AG04449 (cell line): ENCODE measurements at regions not wholly inside any gene's neighbourhood (a gene's known extent, or its start where the extent isn't known, plus 50 kb on each side); places are given as distances from the start of the nearest gene placed in this dataset.

Experiments used
- CTCF ChIA-PET: fragments of 350-600 bp; formaldehyde crosslinking; extraction: SDS; loops from one replicate; lab custom pipeline; 2021; ENCODE audit warnings: antibody characterized with exemption; lab: Yijun Ruan, JAX
- POLR2A ChIA-PET: fragments of 400-600, 350-600 bp; formaldehyde crosslinking; extraction: SDS; loops from one replicate; lab custom pipeline; 2020; ENCODE audit warnings: antibody characterized with exemption, inconsistent platforms; lab: Yijun Ruan, JAX
- DNase-seq: peaks from one replicate; pipeline ENCODE4 v3.0.0-alpha.2; 2010; ENCODE audit warnings: low read depth, low spot score
- H3K4me3 ChIP-seq: 2 replicates; pipeline ENCODE4 v1.5.1; 2011; ENCODE audit warnings: low read depth, mild to moderate bottlenecking, control low read depth, low read length
- CTCF ChIP-seq: IDR thresholded peaks from one replicate; pipeline ENCODE4 v1.5.1; 2011; ENCODE audit warnings: mild to moderate bottlenecking, moderate library complexity, low read length, control low read depth, inconsistent platforms; ENCODE audit not compliant: insufficient read depth; ENCODE audit errors: missing control alignments

GRCh38 chr12:43127886-43128549, 424.0 kb downstream of the ADAMTS20 start:
- no peak for TF ChIP-seq CTCF
- no peak overlapping the region for H3K4me3 ChIP-seq
- CTCF ChIA-PET, result no interaction called here
- POLR2A ChIA-PET, result no interaction called here
- DNase-seq, result no peak

- POLR2A ChIA-PET, result no interaction called here
Measured at GRCh38 chr12:43126652-43127375, 425.2 kb downstream of the ADAMTS20 start.

GRCh38 chr12:43123461-43123860, 428.5 kb downstream of the ADAMTS20 start:
- no peak for DNase-seq
- no peak overlapping the region for H3K4me3 ChIP-seq
- ChIA-PET CTCF (no interaction called here), POLR2A (no interaction called here)
- no peak for TF ChIP-seq CTCF

More at GRCh38 chr12:43126652-43127375, 425.2 kb downstream of the ADAMTS20 start:
- CTCF ChIA-PET, result no interaction called here
- TF ChIP-seq CTCF, result no peak
- DNase-seq, result no peak
- H3K4me3 ChIP-seq, result no peak overlapping the region

GRCh38 chr12:43120150-43120549, 431.9 kb downstream of the ADAMTS20 start:
- TF ChIP-seq CTCF, result no peak
- CTCF ChIA-PET, result no interaction called here

GRCh38 chr12:43118881-43119280, 433.1 kb downstream of the ADAMTS20 start:
- CTCF ChIA-PET, result no interaction called here
- POLR2A ChIA-PET, result no interaction called here
- no peak for TF ChIP-seq CTCF
- no peak overlapping the region for H3K4me3 ChIP-seq
- DNase-seq, result no peak

More at GRCh38 chr12:43120150-43120549, 431.9 kb downstream of the ADAMTS20 start:
- no peak overlapping the region for H3K4me3 ChIP-seq
- POLR2A ChIA-PET, result no interaction called here
- no peak for DNase-seq

GRCh38 chr12:43118234-43118633, 433.8 kb downstream of the ADAMTS20 start:
- ChIA-PET POLR2A (no interaction called here), CTCF (no interaction called here)
- DNase-seq, result no peak
- H3K4me3 ChIP-seq, result no peak overlapping the region
- no peak for TF ChIP-seq CTCF
